Mesendoderm (in vitro differentiated cells): ENCODE measurements at regions not wholly inside any gene's neighbourhood (a gene's known extent, or its start where the extent isn't known, plus 50 kb on each side); places are given as distances from the start of the nearest gene placed in this dataset.

Experiments used
- DNase-seq: peaks from one replicate; pipeline ENCODE4 v3.0.0; 2013
- H2AK5ac ChIP-seq: 2 replicates; pipeline ENCODE4 v1.6.1; 2013; ENCODE audit warnings: low read length, inconsistent platforms
- H2BK120ac ChIP-seq: 2 replicates; pipeline ENCODE4 v1.6.1; 2013; ENCODE audit warnings: low read depth, mild to moderate bottlenecking, low read length, moderate library complexity, mixed read lengths
- H2BK15ac ChIP-seq: replicated peaks from 2 replicates; pipeline ENCODE4 v1.6.1; 2013; ENCODE audit warnings: low read depth, mild to moderate bottlenecking, moderate library complexity
- H2BK5ac ChIP-seq: 2 replicates; pipeline ENCODE4 v1.6.1; 2013; ENCODE audit warnings: low read length, inconsistent platforms
- H3K18ac ChIP-seq: 2 replicates; pipeline ENCODE4 v1.6.1; 2013; ENCODE audit warnings: mild to moderate bottlenecking, low read length, mixed read lengths
- H3K23ac ChIP-seq: one replicate; pipeline ENCODE4 v1.6.1; 2013; ENCODE audit warnings: low read length
- H3K27ac ChIP-seq: 2 replicates; pipeline ENCODE4 v1.5.1; 2013; ENCODE audit warnings: low read depth, mild to moderate bottlenecking, inconsistent platforms, low read length, moderate library complexity
- H3K27me3 ChIP-seq: 2 replicates; pipeline ENCODE4 v1.6.1; 2013; ENCODE audit warnings: low read length, control low read depth, mild to moderate bottlenecking, inconsistent platforms; ENCODE audit not compliant: insufficient read depth, poor library complexity
- H3K36me3 ChIP-seq: 2 replicates; pipeline ENCODE4 v1.6.1; 2013; ENCODE audit warnings: low read length, inconsistent platforms; ENCODE audit not compliant: control insufficient read depth, insufficient read depth
- H3K4ac ChIP-seq: one replicate; pipeline ENCODE4 v1.6.1; 2013; ENCODE audit warnings: low read depth, mild to moderate bottlenecking, low read length, moderate library complexity
- H3K4me1 ChIP-seq: 2 replicates; pipeline ENCODE4 v1.6.1; 2013; ENCODE audit warnings: low read depth, low read length, inconsistent platforms; ENCODE audit not compliant: control insufficient read depth
- H3K4me2 ChIP-seq: 2 replicates; pipeline ENCODE4 v1.6.1; 2013; ENCODE audit warnings: low read length
- H3K4me3 ChIP-seq: 2 replicates; pipeline ENCODE4 v1.5.1; 2013; ENCODE audit warnings: mild to moderate bottlenecking, low read length
- H3K56ac ChIP-seq: one replicate; pipeline ENCODE4 v1.6.1; 2013; ENCODE audit warnings: low read length
- H3K79me1 ChIP-seq: 2 replicates; pipeline ENCODE4 v1.6.1; 2013; ENCODE audit warnings: low read length, inconsistent platforms
- H3K79me2 ChIP-seq: 2 replicates; pipeline ENCODE4 v1.6.1; 2013; ENCODE audit warnings: mild to moderate bottlenecking, low read length; ENCODE audit not compliant: control insufficient read depth, insufficient read depth
- H3K9ac ChIP-seq: 2 replicates; pipeline ENCODE4 v1.6.1; 2013; ENCODE audit warnings: low read length, inconsistent platforms
- H4K5ac ChIP-seq: one replicate; pipeline ENCODE4 v1.6.1; 2013; ENCODE audit warnings: low read length
- H4K8ac ChIP-seq: one replicate; pipeline ENCODE4 v1.6.1; 2013; ENCODE audit warnings: low read depth, mild to moderate bottlenecking, control low read depth, low read length, moderate library complexity
- WGBS: extraction: QIAGEN DNeasy Blood & Tissue Kit; methylation state at CpG from one replicate; pipeline ENCODE4 v1.1.7; 2013; ENCODE audit warnings: low lambda C conversion rate, missing lambda C conversion rate; ENCODE audit not compliant: insufficient coverage; ENCODE audit errors: extremely low coverage; 5-methylcytosine and 5-hydroxymethylcytosine counted together

- Histone ChIP-seq H3K79me1 (no peaks in the 10 kb centered on the region), H3K4me2 (no peak overlapping the region), H3K4me3 (no peak overlapping the region), H3K23ac (no peak overlapping the region), H3K27me3 (no peaks in the 10 kb centered on the region), H4K5ac (no peak overlapping the region), H3K4me1 (no peaks in the 10 kb centered on the region), H3K27ac (no peak overlapping the region), H3K18ac (no peak overlapping the region), H2BK120ac (no peak overlapping the region), H2BK5ac (no peak overlapping the region), H2BK15ac (no peak overlapping the region), H4K8ac (no peak overlapping the region), H3K4ac (no peak overlapping the region), H3K79me2 (no peaks in the 10 kb centered on the region), H3K56ac (no peak overlapping the region), H3K9ac (no peak overlapping the region), H3K36me3 (no peaks in the 10 kb centered on the region), H2AK5ac (no peak overlapping the region)
- DNase-seq = no peak
- no CpG with 5 or more reads among the region's 2 CpGs for WGBS
Measured at GRCh38 chr20:60071965-60072364, 113.7 kb downstream of the CDH26 start.

DNA sequence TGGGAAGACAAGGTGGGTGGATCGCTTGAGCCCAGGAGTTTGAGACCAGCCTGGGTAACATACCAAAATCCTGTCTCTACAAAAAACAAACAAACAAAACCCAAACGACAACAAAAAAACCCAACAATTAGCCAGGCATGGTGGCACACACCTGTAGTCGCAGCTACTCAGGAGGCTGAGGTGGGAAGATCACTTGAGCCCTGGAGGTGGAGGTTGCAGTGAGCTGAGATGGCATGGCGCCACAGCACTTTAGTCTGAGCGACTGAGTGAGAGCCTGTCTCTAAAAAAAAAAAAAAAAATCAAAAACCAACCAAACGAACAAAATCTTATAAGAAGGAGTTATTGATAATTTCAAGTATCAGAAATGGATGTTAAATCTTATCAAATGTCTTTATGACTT is 114.9 kb downstream of the CDH26 start:
- Histone ChIP-seq H3K23ac (no peak overlapping the region), H3K56ac (no peak overlapping the region), H3K36me3 (no peaks in the 10 kb centered on the region), H3K27ac (no peak overlapping the region), H2BK120ac (no peak overlapping the region), H2BK15ac (no peak overlapping the region), H3K4me1 (no peaks in the 10 kb centered on the region), H3K4me2 (no peak overlapping the region), H3K18ac (no peak overlapping the region), H4K5ac (no peak overlapping the region), H2BK5ac (no peak overlapping the region), H3K79me1 (no peaks in the 10 kb centered on the region), H3K4me3 (no peak overlapping the region), H3K9ac (no peak overlapping the region), H2AK5ac (no peak overlapping the region), H3K4ac (no peak overlapping the region), H3K79me2 (no peaks in the 10 kb centered on the region), H3K27me3 (no peaks in the 10 kb centered on the region), H4K8ac (no peak overlapping the region)
- DNase-seq = no peak
- WGBS = no CpG with 5 or more reads among the region's 6 CpGs

- Histone ChIP-seq H3K79me1 (no peaks in the 10 kb centered on the region), H3K79me2 (no peaks in the 10 kb centered on the region), H2BK15ac (no peak overlapping the region), H2BK5ac (no peak overlapping the region), H3K4me1 (no peaks in the 10 kb centered on the region), H4K8ac (no peak overlapping the region), H3K27me3 (no peaks in the 10 kb centered on the region), H3K4me3 (no peak overlapping the region), H3K23ac (no peak overlapping the region), H3K27ac (no peak overlapping the region), H3K4me2 (no peak overlapping the region), H2AK5ac (no peak overlapping the region), H4K5ac (no peak overlapping the region), H3K18ac (no peak overlapping the region), H3K56ac (no peak overlapping the region), H3K4ac (no peak overlapping the region), H3K36me3 (no peaks in the 10 kb centered on the region), H3K9ac (no peak overlapping the region), H2BK120ac (no peak overlapping the region)
- WGBS = no CpG with 5 or more reads among the region's 5 CpGs
- no peak for DNase-seq
Measured at GRCh38 chr20:60073504-60073903, 115.3 kb downstream of the CDH26 start.

DNA sequence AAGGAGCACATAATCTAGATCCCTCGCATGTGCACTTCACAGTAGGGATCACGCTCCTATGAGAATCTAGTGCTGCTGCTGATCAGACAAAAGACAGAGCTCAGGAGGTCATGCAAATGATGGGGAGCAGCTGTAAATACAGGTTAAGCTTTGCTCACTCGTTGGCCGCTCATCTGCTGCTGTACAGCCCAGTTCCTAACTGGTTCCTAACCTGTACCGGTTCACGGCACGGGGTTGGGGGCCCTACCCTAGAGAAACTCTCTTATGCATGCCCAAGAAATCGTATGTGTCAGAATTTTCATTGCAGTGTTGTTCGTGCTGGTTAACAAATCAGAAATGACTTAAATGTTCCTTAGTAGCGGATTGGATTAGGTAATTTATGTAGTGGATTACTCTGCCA is 116.1 kb downstream of the CDH26 start:
- Histone ChIP-seq H4K5ac (no peak overlapping the region), H2BK120ac (no peak overlapping the region), H3K36me3 (no peaks in the 10 kb centered on the region), H3K4ac (no peak overlapping the region), H2AK5ac (no peak overlapping the region), H3K56ac (no peak overlapping the region), H4K8ac (no peak overlapping the region), H3K4me1 (no peaks in the 10 kb centered on the region), H3K79me2 (no peaks in the 10 kb centered on the region), H3K4me3 (no peak overlapping the region), H3K27ac (no peak overlapping the region), H3K9ac (no peak overlapping the region), H3K27me3 (no peaks in the 10 kb centered on the region), H2BK5ac (no peak overlapping the region), H3K79me1 (no peaks in the 10 kb centered on the region), H3K18ac (no peak overlapping the region), H2BK15ac (no peak overlapping the region), H3K23ac (no peak overlapping the region), H3K4me2 (no peak overlapping the region)
- DNase-seq = no peak
- WGBS = no CpG with 5 or more reads among the region's 10 CpGs

DNA sequence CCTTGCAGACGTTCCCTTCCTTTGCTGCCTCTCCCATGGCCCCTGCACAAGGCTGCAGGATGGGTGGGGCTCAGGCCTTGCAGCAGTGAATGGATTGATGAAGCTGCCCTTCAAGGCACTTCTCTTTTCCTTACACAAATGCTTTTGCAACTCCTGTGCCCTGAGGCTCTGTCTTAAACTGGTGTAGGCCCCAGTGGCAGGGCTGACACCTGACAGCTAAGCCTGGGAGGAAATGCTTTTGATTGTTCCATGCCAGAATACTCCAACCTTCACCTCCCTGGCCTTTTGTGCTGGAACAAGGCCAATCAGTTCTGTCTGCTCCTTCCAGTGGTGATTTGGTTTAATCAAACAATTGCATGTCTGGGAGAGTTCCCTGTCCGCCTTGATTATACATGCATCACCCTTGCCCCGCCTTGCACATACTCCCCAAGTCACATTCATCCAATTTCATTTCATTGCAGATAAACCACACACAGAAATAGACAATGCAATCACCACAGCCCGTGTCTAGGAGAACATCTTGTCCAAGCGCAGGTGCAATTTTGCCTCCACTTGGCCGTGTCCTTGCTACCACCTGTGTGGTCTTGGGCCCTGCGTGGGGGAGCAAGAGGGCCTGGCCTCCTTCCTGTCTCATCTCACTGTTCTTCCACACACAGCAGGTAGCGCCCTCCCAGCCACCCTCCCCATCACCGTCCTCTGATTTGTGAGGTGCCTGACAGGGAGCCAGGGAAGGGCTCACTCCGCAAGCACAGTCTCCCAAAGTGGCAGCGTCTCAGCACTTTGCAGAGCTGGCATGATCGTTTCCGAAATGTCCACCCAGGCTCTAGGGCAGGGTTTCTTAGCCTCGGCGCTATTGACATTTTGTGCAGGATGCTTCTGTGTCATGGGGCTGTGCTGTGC is 120.4 kb downstream of the CDH26 start:
- H2AK5ac ChIP-seq = no peak overlapping the region
- H3K18ac ChIP-seq = no peak overlapping the region
- H4K8ac ChIP-seq = no peak overlapping the region
- WGBS = no CpG with 5 or more reads among the region's 15 CpGs
- H3K4ac ChIP-seq = no peak overlapping the region
- H3K56ac ChIP-seq = no peak overlapping the region
- no peak overlapping the region for H2BK5ac ChIP-seq
- no peaks in the 10 kb centered on the region for H3K27me3 ChIP-seq
- no peaks in the 10 kb centered on the region for H3K79me2 ChIP-seq
- no peak overlapping the region for H4K5ac ChIP-seq
- H3K23ac ChIP-seq = no peak overlapping the region
- no peaks in the 10 kb centered on the region for H3K79me1 ChIP-seq
- DNase-seq = peak; percentile 70
- no peak overlapping the region for H3K4me2 ChIP-seq
- no peak overlapping the region for H3K4me3 ChIP-seq
- no peak overlapping the region for H3K9ac ChIP-seq
- H2BK15ac ChIP-seq = no peak overlapping the region
- H3K36me3 ChIP-seq = no peaks in the 10 kb centered on the region
- H3K4me1 ChIP-seq = no peaks in the 10 kb centered on the region
- H3K27ac ChIP-seq = no peak overlapping the region
- H2BK120ac ChIP-seq = no peak overlapping the region

DNA sequence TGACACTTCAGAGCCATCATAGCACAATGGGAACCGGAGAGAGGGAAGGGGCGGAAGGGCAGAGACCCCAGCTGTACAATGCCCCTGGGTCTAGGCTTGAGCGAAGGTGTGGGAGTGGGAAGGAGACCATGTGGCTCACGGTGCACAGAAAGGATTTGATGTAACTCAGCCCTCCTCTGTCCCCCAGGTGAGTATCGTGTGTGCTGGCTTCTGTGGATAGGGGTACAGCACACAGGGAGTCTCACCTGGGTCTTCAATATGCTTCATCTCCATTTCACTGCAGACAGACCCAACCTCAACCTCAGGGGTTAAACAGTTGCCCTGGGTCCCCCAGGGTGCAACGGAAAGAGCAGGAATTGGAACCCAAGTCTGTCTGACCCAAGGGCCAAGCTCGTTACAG is 122.2 kb downstream of the CDH26 start:
- Histone ChIP-seq H3K27ac (no peak overlapping the region), H3K56ac (no peak overlapping the region), H3K18ac (no peak overlapping the region), H4K8ac (no peak overlapping the region), H3K36me3 (no peaks in the 10 kb centered on the region), H3K4ac (no peak overlapping the region), H3K4me3 (no peak overlapping the region), H3K4me2 (no peak overlapping the region), H2AK5ac (no peak overlapping the region), H4K5ac (no peak overlapping the region), H3K79me2 (no peaks in the 10 kb centered on the region), H3K23ac (no peak overlapping the region), H2BK15ac (no peak overlapping the region), H3K79me1 (no peaks in the 10 kb centered on the region), H2BK120ac (no peak overlapping the region), H3K4me1 (no peaks in the 10 kb centered on the region), H3K27me3 (no peaks in the 10 kb centered on the region), H3K9ac (no peak overlapping the region), H2BK5ac (no peak overlapping the region)
- DNase-seq = no peak
- WGBS = no CpG with 5 or more reads among the region's 7 CpGs
